PC-3 (cell line): ENCODE measurements at regions not wholly inside any gene's neighbourhood (a gene's known extent, or its start where the extent isn't known, plus 50 kb on each side); places are given as distances from the start of the nearest gene placed in this dataset.

Experiments used
- ATAC-seq: fragments of 200-7000 bp; cut with Tn5 transposase; 2 replicates; pipeline ENCODE4 v1.9.1; 2020; ENCODE audit warnings: mild to moderate bottlenecking, moderate library complexity
- BruUV-seq: library from RNA; stranded (reverse); fragments of 400-500 nt; replicated peaks from 2 replicates; lab custom pipeline; 2021; lab: Mats Ljungman, UMichigan
- CTCF ChIA-PET: fragments of 300-600 bp; sonication (Branson Sonifier 250); formaldehyde crosslinking; loops from one replicate; lab custom pipeline; 2022; ENCODE audit warnings: antibody characterized with exemption; lab: Charles Lee
- POLR2A ChIA-PET: fragments of 300-600 bp; sonication (Branson Sonifier 250); formaldehyde crosslinking; loops from one replicate; lab custom pipeline; 2022; ENCODE audit warnings: antibody characterized with exemption; ENCODE audit not compliant: unreplicated experiment; lab: Charles Lee
- DNase-seq: peaks from one replicate; pipeline ENCODE4 v3.0.0-alpha.2; 2015
- H2AFZ ChIP-seq: fragments of 300-600 bp; sonication (generic); 2 replicates; pipeline ENCODE4 v1.6.0; 2016; ENCODE audit warnings: antibody characterized with exemption, low read length
- H3F3A ChIP-seq: fragments of 300-600 bp; sonication (generic); one replicate; pipeline ENCODE4 v1.6.0; 2017; ENCODE audit warnings: antibody characterized with exemption, low read length, control low read depth, mild to moderate bottlenecking; ENCODE audit not compliant: unreplicated experiment
- H3K27ac ChIP-seq: fragments of 300-600 bp; sonication (generic); 2 replicates; pipeline ENCODE4 v1.5.1; 2016; ENCODE audit warnings: mild to moderate bottlenecking, low read length
- H3K27me3 ChIP-seq: fragments of 300-600 bp; sonication (generic); 2 replicates; pipeline ENCODE4 v1.6.1; 2016; ENCODE audit warnings: low read length, mixed read lengths
- H3K36me3 ChIP-seq: fragments of 300-600 bp; sonication (generic); 2 replicates; pipeline ENCODE4 v1.6.1; 2016; ENCODE audit warnings: low read depth, mixed run types, low read length, mixed read lengths
- H3K4me1 ChIP-seq: fragments of 300-600 bp; sonication (generic); 2 replicates; pipeline ENCODE4 v1.5.1; 2016; ENCODE audit warnings: low read length; ENCODE audit not compliant: insufficient read depth
- H3K4me2 ChIP-seq: fragments of 300-600 bp; sonication (generic); 2 replicates; pipeline ENCODE4 v1.6.0; 2016; ENCODE audit warnings: low read length
- H3K4me3 ChIP-seq: fragments of 300-600 bp; sonication (generic); 2 replicates; pipeline ENCODE4 v1.5.1; 2016; ENCODE audit warnings: mild to moderate bottlenecking, low read length, mixed read lengths
- H3K79me2 ChIP-seq: fragments of 300-600 bp; sonication (generic); 2 replicates; pipeline ENCODE4 v1.6.1; 2017; ENCODE audit warnings: low read length, mixed read lengths
- H3K9ac ChIP-seq: fragments of 300-600 bp; sonication (generic); 2 replicates; pipeline ENCODE4 v1.6.0; 2016; ENCODE audit warnings: mild to moderate bottlenecking, low read length
- H3K9me2 ChIP-seq: fragments of 300-600 bp; sonication (generic); replicated peaks from 2 replicates; pipeline ENCODE4 v1.6.1; 2016; ENCODE audit warnings: mixed run types, low read length, mixed read lengths
- H3K9me3 ChIP-seq: fragments of 300-600 bp; sonication (generic); 2 replicates; pipeline ENCODE4 v1.6.1; 2016; ENCODE audit warnings: low read length, mixed read lengths
- H4K20me1 ChIP-seq: fragments of 300-600 bp; sonication (generic); 2 replicates; pipeline ENCODE4 v1.6.1; 2016; ENCODE audit warnings: low read length, mixed read lengths
- CTCF ChIP-seq: fragments of 300-600 bp; sonication (generic); conservative IDR thresholded peaks from 2 replicates; pipeline ENCODE4 v1.5.1; 2017; ENCODE audit warnings: antibody characterized with exemption, low read depth, mild to moderate bottlenecking, low read length
- EZH2 ChIP-seq: fragments of 300-600 bp; sonication (generic); IDR thresholded peaks from one replicate; pipeline ENCODE4 v1.6.1; 2017; ENCODE audit warnings: antibody characterized with exemption, mild to moderate bottlenecking, low read length; ENCODE audit not compliant: unreplicated experiment
- EZH2phosphoT487 ChIP-seq: fragments of 300-600 bp; sonication (generic); IDR thresholded peaks from 2 replicates; pipeline ENCODE4 v1.6.1; 2018; ENCODE audit warnings: mild to moderate bottlenecking, antibody characterized with exemption, low read length, borderline replicate concordance
- intact Hi-C: fragments of 100-400 bp; cut with micrococcal nuclease; formaldehyde crosslinking; loops from 2 replicates; pipeline ENCODE4 v1.9.0; 2023

GRCh38 chr3:80994085-80994665 lies 767.3 kb downstream of the GBE1 start:
- H2AFZ ChIP-seq: peak overlapping the region; percentile 46
- no peaks in the 10 kb centered on the region for H3K9me2 ChIP-seq
- peak; percentile 89 for DNase-seq
- ChIA-PET CTCF (no interaction called here), POLR2A (no interaction called here)
- H3K4me2 ChIP-seq: peak overlapping the region; percentile 45
- no peak overlapping the region for H3K4me3 ChIP-seq
- H3K4me1 ChIP-seq: peaks cover 21% of the 10 kb centered on the region
- H3K79me2 ChIP-seq: no peaks in the 10 kb centered on the region
- intact Hi-C loops: loop anchor here (1.0 to 10.0 kb wide), 3 partner anchors 79 to 209 kb away; no protein-coding TSS in a partner anchor
- no peak for TF ChIP-seq CTCF
- TF ChIP-seq EZH2: no peak
- no peak for TF ChIP-seq EZH2phosphoT487
- H4K20me1 ChIP-seq: no peaks in the 10 kb centered on the region
- H3K27me3 ChIP-seq: no peaks in the 10 kb centered on the region
- peaks cover 5% of the 10 kb centered on the region for H3F3A ChIP-seq
- no TSS peak for BruUV-seq
- no peaks in the 10 kb centered on the region for H3K36me3 ChIP-seq
- peak; percentile 97 for ATAC-seq
- H3K27ac ChIP-seq: peak overlapping the region; percentile 61
- H3K9me3 ChIP-seq: no peaks in the 10 kb centered on the region
- H3K9ac ChIP-seq: no peak overlapping the region

- no peaks in the 10 kb centered on the region for H4K20me1 ChIP-seq
- no peaks in the 10 kb centered on the region for H3K9me2 ChIP-seq
- BruUV-seq: no TSS peak
- TF ChIP-seq EZH2phosphoT487 (no peak), CTCF (no peak), EZH2 (no peak)
- no peaks in the 10 kb centered on the region for H3K36me3 ChIP-seq
- peak overlapping the region; percentile 45 for H3K4me2 ChIP-seq
- H3K27ac ChIP-seq: peak overlapping the region; percentile 59
- intact Hi-C loops: loop anchor here (10.0 kb wide), 1 partner anchor 209 kb away; no protein-coding TSS in a partner anchor
- no peaks in the 10 kb centered on the region for H3K79me2 ChIP-seq
- H3K27me3 ChIP-seq: no peaks in the 10 kb centered on the region
- CTCF ChIA-PET: no interaction called here
- H3K9ac ChIP-seq: no peak overlapping the region
- no peak overlapping the region for H3K4me3 ChIP-seq
- peaks cover 5% of the 10 kb centered on the region for H3F3A ChIP-seq
- H3K9me3 ChIP-seq: no peaks in the 10 kb centered on the region
- peaks cover 21% of the 10 kb centered on the region for H3K4me1 ChIP-seq
- ATAC-seq: no peak
- peak overlapping the region; percentile 46 for H2AFZ ChIP-seq
- no peak for DNase-seq
- POLR2A ChIA-PET: no interaction called here
Observed at GRCh38 chr3:80993241-80993945, 768.1 kb downstream of the GBE1 start.

GRCh38 chr3:80983753-80984152 lies 777.7 kb downstream of the GBE1 start:
- CTCF ChIA-PET: no interaction called here

More at GRCh38 chr3:80983753-80984152, 777.7 kb downstream of the GBE1 start:
- Histone ChIP-seq H3K4me1 (0 out of 2 replicates have a peak, but pooled peaks cover 3% of the 10 kb centered on the region), H3K4me3 (no peak overlapping the region), H3K9me3 (no peaks in the 10 kb centered on the region), H3K9me2 (no peaks in the 10 kb centered on the region), H3K27me3 (no peaks in the 10 kb centered on the region), H4K20me1 (no peaks in the 10 kb centered on the region), H3K36me3 (no peaks in the 10 kb centered on the region), H2AFZ (no peak overlapping the region), H3F3A (no peaks in the 10 kb centered on the region), H3K4me2 (no peak overlapping the region), H3K27ac (no peak overlapping the region), H3K9ac (no peak overlapping the region), H3K79me2 (no peaks in the 10 kb centered on the region)
- POLR2A ChIA-PET: no interaction called here
- no TSS peak for BruUV-seq
- intact Hi-C loops: no loop called here
- DNase-seq: no peak
- TF ChIP-seq EZH2: no peak
- no peak for TF ChIP-seq EZH2phosphoT487
- TF ChIP-seq CTCF: no peak
- ATAC-seq: no peak
